NCI-H748 (cell line): ENCODE measurements at regions not wholly inside any gene's neighbourhood (a gene's known extent, or its start where the extent isn't known, plus 50 kb on each side); places are given as distances from the start of the nearest gene placed in this dataset.

Experiments
- DNase-seq: peaks from one replicate; lab custom pipeline; 2025; ENCODE audit not compliant: unreplicated experiment; lab: John Stamatoyannopoulos, UW

- DNase-seq: no peak
These were observed 144.3 kb upstream of the MTAP start for GRCh38 chr9:21657966-21658667.

DNA sequence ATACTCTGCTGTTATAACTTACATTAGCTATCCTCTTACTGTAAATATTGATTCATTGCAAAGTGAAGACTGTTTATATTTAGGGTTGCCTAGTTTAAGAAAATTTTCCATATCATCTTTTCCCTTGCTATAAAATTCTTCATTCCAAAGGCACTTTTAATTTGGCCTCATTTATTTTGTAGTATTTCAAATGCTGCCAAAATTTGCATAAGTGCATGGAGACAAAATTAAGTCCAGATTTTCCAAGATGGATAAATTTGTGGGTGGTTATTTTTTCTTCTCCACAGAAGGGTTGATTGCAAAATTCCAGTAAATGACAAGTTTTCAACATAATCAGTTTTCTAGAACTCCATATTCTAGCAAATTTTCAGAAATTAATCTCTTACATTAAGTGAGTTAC, 141.5 kb upstream of the MTAP start:
- DNase-seq: no peak

GRCh38 chr9:21661626-21662025, 140.8 kb upstream of the MTAP start:
- no peak for DNase-seq

DNA sequence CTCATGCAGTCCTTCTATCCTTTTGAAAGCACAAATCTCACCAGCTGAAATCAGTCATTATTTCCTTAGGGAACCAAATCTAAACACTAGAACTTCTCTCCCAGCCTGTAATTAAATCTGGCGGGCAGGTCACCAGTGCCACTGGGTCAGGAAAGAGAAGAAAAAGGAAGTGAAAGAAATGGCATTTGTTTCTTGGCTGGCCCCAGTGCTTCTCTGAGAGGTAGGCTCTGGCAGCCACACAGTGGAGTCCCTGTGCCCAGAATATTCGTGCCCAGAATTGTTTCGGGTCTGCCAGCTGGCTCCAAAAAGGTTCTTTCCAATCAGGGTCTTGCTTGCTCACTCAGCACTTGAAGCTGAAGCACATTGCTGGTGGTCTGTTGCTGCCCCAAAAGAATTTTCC, 133.9 kb upstream of the MTAP start:
- DNase-seq: no peak

GRCh38 chr9:21669701-21670100, 132.7 kb upstream of the MTAP start:
- no peak for DNase-seq

GRCh38 chr9:21670374-21670773, 132.1 kb upstream of the MTAP start:
- no peak for DNase-seq

DNA sequence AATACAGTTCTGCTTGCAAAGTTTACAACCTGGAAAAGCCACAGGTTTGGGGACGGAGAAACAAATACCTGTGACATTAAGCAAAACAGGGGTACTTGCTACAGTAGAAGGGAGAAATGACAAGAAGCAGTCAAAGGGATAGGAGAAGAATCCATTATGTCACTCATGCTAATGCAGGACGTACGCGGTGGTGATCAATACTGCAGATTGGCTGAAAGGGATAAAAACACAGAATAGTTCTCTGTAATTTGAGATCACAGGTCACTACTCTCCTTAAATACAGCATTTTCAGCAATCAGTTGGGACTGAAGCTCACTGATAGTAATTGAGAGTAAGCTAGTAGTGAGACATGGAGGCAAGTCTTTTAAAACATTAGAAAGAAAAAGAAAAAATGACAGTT, 130.3 kb upstream of the MTAP start:
- DNase-seq: no peak

DNA sequence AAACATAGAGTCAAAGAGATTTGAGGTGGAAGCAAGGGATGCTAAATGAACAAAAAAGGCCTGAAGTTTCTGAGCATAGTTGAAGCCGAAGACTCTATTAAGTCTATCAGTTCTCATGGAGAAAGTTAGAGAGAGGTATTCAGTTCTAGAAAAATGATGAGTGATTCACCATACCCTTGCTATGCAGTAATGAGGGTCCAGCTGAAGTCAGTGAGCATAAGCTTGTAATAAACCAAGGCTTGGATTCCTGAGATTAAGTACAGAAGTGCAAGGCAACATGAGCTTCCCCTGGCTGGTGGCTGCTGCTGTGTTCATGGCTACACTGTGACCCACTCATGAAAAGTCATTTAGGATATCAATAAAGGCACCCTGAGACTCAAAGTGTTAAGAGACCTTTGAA, 129.7 kb upstream of the MTAP start:
- DNase-seq: no peak

- DNase-seq: no peak
These were observed 127.5 kb upstream of the MTAP start for GRCh38 chr9:21674894-21675293.

GRCh38 chr9:21677387-21677786, 125.0 kb upstream of the MTAP start:
- DNase-seq: no peak

DNA sequence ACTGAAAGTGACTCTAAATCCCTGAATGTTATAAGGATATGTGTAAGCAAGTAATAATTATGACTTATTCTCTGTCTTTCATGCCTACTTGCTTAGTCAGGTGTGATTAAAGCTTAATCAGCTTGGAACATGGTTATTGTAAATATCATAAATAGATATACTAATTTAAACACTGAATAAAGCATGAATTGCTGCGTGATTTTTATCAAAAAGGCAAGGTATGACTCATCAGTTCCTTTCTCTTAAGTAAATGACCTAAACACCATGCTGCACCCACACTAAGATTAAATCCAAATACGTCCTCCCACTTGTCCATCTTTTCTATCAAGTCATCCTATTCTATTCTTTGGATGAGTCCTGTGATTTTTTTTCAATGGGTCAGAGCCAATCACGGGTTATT, 124.6 kb upstream of the MTAP start:
- no peak for DNase-seq

DNA sequence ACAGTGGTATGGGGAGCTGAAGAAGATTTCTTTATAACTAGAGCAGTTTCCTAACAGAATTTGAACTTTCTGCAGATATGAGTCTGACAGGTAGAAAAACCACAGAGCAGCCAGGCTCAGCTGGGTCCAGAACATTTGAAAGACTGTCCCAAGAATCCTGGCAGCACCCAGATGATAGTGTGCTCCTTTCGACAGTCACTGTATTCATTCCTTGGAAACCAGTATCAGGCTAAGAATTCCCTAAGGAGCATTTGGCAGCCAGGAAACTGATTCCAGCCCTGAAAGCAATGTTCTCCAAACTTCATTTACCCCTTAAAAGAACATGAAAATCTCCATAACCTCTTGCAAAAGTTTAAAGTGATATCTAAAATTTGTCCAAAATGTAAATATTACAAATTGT, 123.0 kb upstream of the MTAP start:
- DNase-seq: no peak

GRCh38 chr9:21680590-21680989, 121.8 kb upstream of the MTAP start:
- no peak for DNase-seq

DNA sequence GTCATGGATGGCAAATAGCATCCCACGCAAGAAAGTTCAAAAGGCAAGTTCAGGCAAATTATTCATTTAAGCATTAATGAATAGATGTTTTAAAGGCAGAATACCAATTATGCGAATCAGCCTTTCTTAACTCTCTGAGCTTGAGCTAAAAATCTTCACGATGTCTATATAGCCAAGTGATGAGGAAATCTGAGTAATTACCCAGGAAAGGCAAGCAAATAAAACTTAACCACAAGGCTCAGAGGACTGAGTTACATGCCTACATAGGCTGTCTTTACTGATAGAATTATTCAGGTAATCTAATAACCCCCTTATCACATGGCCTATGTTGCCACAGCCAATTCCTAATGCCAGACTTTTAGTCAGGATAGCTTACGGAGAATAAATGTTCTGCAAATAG, 120.8 kb upstream of the MTAP start:
- DNase-seq: no peak

DNA sequence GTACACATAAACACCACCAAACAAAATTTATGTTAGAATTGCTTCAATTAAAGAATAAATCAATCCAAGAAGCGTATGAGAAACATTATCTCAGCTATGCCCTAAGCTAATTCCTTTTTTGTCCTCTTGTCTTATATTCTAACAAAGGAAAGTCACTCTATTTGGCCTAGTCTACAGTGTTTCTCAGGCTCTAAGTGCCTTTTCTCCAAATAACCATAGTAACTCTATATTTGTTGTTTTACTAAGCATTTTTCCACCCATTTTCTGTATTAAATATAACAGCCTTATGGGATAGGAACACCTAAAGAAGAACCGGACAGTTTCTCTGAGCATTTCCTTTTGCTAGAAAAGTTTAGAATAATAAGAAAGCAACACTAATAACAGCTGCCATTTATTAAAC, 120.1 kb upstream of the MTAP start:
- no peak for DNase-seq

DNA sequence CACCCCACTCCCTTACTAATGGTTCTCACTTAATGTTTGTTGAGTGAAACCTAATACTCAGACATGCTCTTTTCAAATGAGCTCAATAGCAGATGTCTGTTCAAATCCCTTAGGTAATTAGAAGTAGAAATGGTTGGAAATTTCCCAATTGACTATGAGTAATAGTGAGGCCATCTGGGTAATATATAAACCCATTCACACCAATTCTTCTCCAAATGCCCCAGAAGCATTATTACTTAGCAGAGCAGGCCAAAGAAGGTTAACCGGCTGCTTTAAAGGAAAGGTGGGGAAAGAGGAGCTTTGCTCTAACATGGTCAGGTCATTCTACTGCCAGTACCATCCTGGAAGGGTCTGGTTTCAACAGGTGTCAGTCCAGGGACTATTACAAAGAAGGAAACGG, 119.5 kb upstream of the MTAP start:
- no peak for DNase-seq

GRCh38 chr9:21683484-21684175, 118.8 kb upstream of the MTAP start:
- no peak for DNase-seq

DNA sequence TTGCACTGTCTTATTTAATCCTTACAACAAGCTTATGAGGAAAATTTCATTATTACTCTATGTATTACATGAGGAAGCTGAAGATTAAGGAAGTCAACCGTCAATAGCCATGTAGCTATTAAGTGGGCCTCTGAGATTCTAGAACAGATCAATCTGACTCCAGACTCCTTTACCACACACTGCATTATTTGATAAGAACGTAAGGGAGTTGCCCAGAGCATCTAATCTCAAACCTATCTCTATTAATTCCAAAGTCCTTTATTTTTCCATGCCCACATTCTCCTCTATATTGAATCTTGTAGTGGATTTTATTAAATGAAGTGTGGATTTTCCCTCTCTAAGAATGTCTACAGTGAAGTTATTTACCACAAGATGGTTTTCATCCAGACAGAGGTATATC, 118.2 kb upstream of the MTAP start:
- DNase-seq: no peak

DNA sequence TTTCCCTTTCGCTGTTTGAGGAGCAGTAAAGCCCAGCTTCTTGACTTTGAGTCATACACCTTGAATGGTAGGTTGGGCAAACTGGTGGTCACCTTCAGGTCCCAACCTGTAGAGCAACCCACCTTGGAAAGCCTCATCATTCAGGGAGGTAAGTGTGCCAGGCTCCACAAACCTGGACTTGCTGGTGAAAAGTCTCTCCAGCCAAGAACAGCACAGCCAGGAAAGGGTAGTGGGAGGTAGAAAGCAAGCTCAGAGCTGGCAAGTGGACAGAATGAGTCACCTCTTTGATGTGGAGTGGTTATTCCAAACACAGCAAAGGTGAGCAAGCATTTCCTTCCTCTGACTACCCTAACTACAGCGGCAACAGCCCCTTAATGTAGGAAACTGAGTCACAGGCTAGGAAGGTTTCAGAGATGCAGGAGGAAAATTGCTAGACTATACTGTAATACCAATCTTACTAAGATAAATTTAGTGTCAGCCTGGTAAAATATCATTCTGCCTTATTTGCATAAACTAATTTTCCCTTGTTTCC, 117.5 kb upstream of the MTAP start:
- no peak for DNase-seq

- DNase-seq: no peak
These were observed 116.9 kb upstream of the MTAP start for GRCh38 chr9:21685502-21685901.

GRCh38 chr9:21686738-21687137, 115.7 kb upstream of the MTAP start:
- no peak for DNase-seq

DNA sequence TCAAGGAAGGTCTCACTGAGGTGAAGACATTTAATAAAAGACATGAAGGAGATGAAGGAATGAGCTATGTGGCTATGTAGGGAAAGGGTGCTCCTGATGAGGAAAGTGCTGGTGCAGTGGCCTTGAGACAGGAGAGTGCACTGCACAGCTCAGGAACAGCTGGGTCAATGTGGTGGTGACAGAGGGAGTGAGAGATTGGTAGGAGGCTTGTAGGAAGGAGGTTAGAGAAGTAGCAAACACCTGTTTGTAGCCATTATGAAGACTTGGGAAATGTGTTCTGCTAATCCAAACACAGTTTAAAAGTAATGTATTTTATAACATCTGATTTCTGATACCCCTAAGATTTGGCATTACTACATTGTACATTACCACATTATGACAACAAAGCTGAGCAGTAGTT, 115.1 kb upstream of the MTAP start:
- DNase-seq: no peak
